ENCODE measurements at regions not wholly inside any gene's neighbourhood (a gene's known extent, or its start where the extent isn't known, plus 50 kb on each side); places are given as distances from the start of the nearest gene placed in this dataset.

DNA sequence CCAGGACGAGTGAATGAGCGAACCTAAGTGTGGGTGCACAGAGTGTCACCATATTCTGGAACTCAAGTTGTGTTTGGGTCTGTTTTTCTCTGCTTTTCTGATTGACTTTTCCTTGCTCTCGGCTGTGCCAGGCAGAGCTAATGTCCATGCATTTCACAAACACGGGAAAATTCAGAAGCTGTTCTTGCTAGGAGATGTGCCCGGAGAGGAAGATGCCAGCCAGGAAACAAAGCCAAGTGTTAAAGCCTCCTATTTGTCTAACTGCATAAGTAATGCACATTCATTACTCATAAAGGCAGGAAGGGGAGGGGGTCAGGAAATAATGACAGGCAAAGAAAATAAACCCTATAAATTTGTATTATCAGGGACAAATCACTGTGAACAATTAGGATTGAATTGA is 250.4 kb upstream of the SFSWAP start:
- Histone ChIP-seq H3K4me1 (peaks cover 0 to 11% (median 0%) of the 10 kb centered on the region in 3 donors), H3K4me3 (no peak overlapping the region), H3K9me3 (no peaks in the 10 kb centered on the region), H3K36me3 (no peaks in the 10 kb centered on the region), H3K27me3 (peaks cover 0 to 70% (median 0%) of the 10 kb centered on the region in 4 donors), H3K27ac (no peak overlapping the region)
- 20 to 35% methylated on average over 5 of the region's 5 CpGs for WGBS, 2 donors
- no peak for DNase-seq
- TF ChIP-seq POLR2A (IDR thresholded peaks at IDR 0.05) (no peak), CTCF (IDR thresholded peaks at IDR 0.05) (no peak)
- intact Hi-C loops (cut with DNase I) = no loop called here

GRCh38 chr12:131461096-131461495 is 249.8 kb upstream of the SFSWAP start:
- TF ChIP-seq CTCF (IDR thresholded peaks at IDR 0.05) (no peak), POLR2A (IDR thresholded peaks at IDR 0.05) (no peak)
- intact Hi-C loops (cut with DNase I) = no loop called here
- H3K4me1 ChIP-seq = peaks cover 0 to 11% (median 0%) of the 10 kb centered on the region in 3 donors
- DNase-seq = no peak
- no peaks in the 10 kb centered on the region for H3K9me3 ChIP-seq
- no peaks in the 10 kb centered on the region for H3K36me3 ChIP-seq
- no peak overlapping the region for H3K27ac ChIP-seq
- H3K4me3 ChIP-seq = no peak overlapping the region
- WGBS, 2 donors = 83 to 100% methylated on average over 1 of the region's 2 CpGs
- H3K27me3 ChIP-seq = peaks cover 0 to 64% (median 0%) of the 10 kb centered on the region in 4 donors

GRCh38 chr12:131463174-131463573 is 247.7 kb upstream of the SFSWAP start:
- peaks cover 0 to 11% (median 0%) of the 10 kb centered on the region in 3 donors for H3K4me1 ChIP-seq
- H3K27ac ChIP-seq = no peak overlapping the region
- intact Hi-C loops (cut with DNase I) = no loop called here
- H3K27me3 ChIP-seq = peaks cover 0 to 47% (median 0%) of the 10 kb centered on the region in 4 donors
- 60 to 68% methylated on average over 4 of the region's 4 CpGs for WGBS, 2 donors
- no peaks in the 10 kb centered on the region for H3K9me3 ChIP-seq
- H3K36me3 ChIP-seq = no peaks in the 10 kb centered on the region
- TF ChIP-seq CTCF (IDR thresholded peaks at IDR 0.05) (no peak), POLR2A (IDR thresholded peaks at IDR 0.05) (no peak)
- H3K4me3 ChIP-seq = no peak overlapping the region
- no peak for DNase-seq

- no peaks in the 10 kb centered on the region for H3K36me3 ChIP-seq
- H3K27me3 ChIP-seq = peaks cover 0 to 41% (median 0%) of the 10 kb centered on the region in 4 donors
- no peak overlapping the region for H3K27ac ChIP-seq
- intact Hi-C loops (cut with DNase I) = no loop called here
- DNase-seq = no peak
- no peaks in the 10 kb centered on the region for H3K9me3 ChIP-seq
- H3K4me1 ChIP-seq = peaks cover 0 to 11% (median 0%) of the 10 kb centered on the region in 3 donors
- TF ChIP-seq CTCF (IDR thresholded peaks at IDR 0.05) = no peak
- TF ChIP-seq POLR2A (IDR thresholded peaks at IDR 0.05) = no peak
- H3K4me3 ChIP-seq = no peak overlapping the region
- whole genome bisulfite sequencing, 2 donors = 75 to 78% methylated on average over 1 of the region's 1 CpG
Observed at GRCh38 chr12:131464081-131464480, 246.8 kb upstream of the SFSWAP start.

DNA sequence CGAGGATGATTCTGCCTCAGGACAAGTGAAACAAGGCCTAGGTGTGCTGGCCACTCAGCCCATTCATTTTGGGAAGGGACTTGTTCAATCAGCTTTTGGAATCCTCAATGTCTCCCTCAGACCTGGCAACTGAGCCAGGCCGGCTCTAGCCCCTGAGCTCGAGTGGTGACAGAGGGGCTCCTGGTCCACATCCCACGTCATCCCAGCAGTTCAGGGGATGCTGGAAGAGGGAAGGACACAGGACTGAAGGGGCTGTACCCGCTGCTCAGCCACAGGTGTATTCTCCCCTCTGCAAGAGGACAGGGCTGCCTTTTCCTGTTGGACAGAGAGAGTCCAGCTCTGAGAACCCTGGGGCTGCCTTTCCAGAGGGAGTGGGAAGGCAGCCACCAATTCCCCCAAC is 244.6 kb upstream of the SFSWAP start:
- Histone ChIP-seq H3K4me3 (no peak overlapping the region), H3K4me1 (no peaks in the 10 kb centered on the region), H3K36me3 (no peaks in the 10 kb centered on the region), H3K9me3 (no peaks in the 10 kb centered on the region), H3K27ac (no peak overlapping the region), H3K27me3 (peaks cover 0 to 22% (median 0%) of the 10 kb centered on the region in 4 donors)
- intact Hi-C loops (cut with DNase I) = no loop called here
- WGBS, 2 donors = 71% methylated on average over 1 of the region's 5 CpGs; no CpG with 5 or more reads in 1 of the 2 donors
- TF ChIP-seq POLR2A (IDR thresholded peaks at IDR 0.05) (no peak), CTCF (IDR thresholded peaks at IDR 0.05) (no peak)
- no peak for DNase-seq

Measured in esophagus squamous epithelium (tissue), 5 donors.